SH-SY5Y (cell line): ENCODE measurements at regions not wholly inside any gene's neighbourhood (a gene's known extent, or its start where the extent isn't known, plus 50 kb on each side); places are given as distances from the start of the nearest gene placed in this dataset.

ENCODE experiments used
- GATA2 ChIP-seq: IDR thresholded peaks from 2 replicates; pipeline ENCODE4 v1.6.1; 2011; ENCODE audit warnings: mild to moderate bottlenecking, low read depth, low read length
- GATA3 ChIP-seq: IDR thresholded peaks from 2 replicates; pipeline ENCODE4 v1.6.1; 2011; ENCODE audit warnings: low read depth, mild to moderate bottlenecking, low read length, moderate library complexity

- TF ChIP-seq GATA3: no peak
- TF ChIP-seq GATA2: no peak
Observed at GRCh38 chr22:22037740-22038139, 55.2 kb upstream of the TOP3B start.
